Left lung (tissue), 4 donors: ENCODE measurements at regions not wholly inside any gene's neighbourhood (a gene's known extent, or its start where the extent isn't known, plus 50 kb on each side); places are given as distances from the start of the nearest gene placed in this dataset.
A peak's percentile ranks its signal among the peaks of the same experiment; 100 is the strongest.

ENCODE experiments used
- ATAC-seq: fragments of 200-7000 bp; cut with Tn5 transposase; one replicate; pipeline ENCODE4 v1.9.1; 2020; ENCODE audit warnings: moderate library complexity
- DNase-seq, 4 donors: peaks; one replicate each; pipeline ENCODE4 v3.0.0-alpha.2; 2013 to 2020
- H3K27ac ChIP-seq, 2 donors: fragments of 200-600 bp; sonication (generic) in 1 of 2; one replicate each; pipeline versions ENCODE4 v1.5.0 to v1.8.0; 2020 to 2021
- H3K27me3 ChIP-seq, 2 donors: fragments of 200-600 bp; sonication (generic) in 1 of 2; one replicate each; pipeline versions ENCODE4 v1.5.0 to v1.8.0; 2020 to 2021
- H3K36me3 ChIP-seq, 2 donors: fragments of 200-600 bp; sonication (generic) in 1 of 2; one replicate each; pipeline versions ENCODE4 v1.5.0 to v1.8.0; 2020 to 2021
- H3K4me1 ChIP-seq, 2 donors: fragments of 200-600 bp; one replicate each; pipeline ENCODE4 v1.8.0; 2021
- H3K4me3 ChIP-seq, 2 donors: fragments of 200-600 bp; sonication (generic) in 1 of 2; one replicate each; pipeline versions ENCODE4 v1.5.0 to v1.8.0; 2020 to 2021; ENCODE audit warnings: mild to moderate bottlenecking in 1 of 2
- H3K9me3 ChIP-seq, 2 donors: fragments of 200-600 bp; sonication (generic) in 1 of 2; one replicate each; pipeline versions ENCODE4 v1.5.0 to v1.8.0; 2020 to 2021
- intact Hi-C, 2 donors: fragments of 100-400 bp; cut with DNase I; formaldehyde crosslinking; loops; one replicate each; pipeline versions ENCODE4 v1.11.2 to v1.14.2; 2022
- TF ChIP-seq, protein P1 (sequence below), 2 donors: fragments of 200-600 bp; sonication (generic) in 1 of 2; IDR thresholded peaks; one replicate each; pipeline versions ENCODE4 v1.5.0 to v1.8.0; 2021; ENCODE audit warnings: antibody characterized with exemption in 2 of 2
- donor health status: DM: no; HTN: yes; CAD: no.
- donor health status: DM: no; HTN: no; CAD: no.

- intact Hi-C loops = no loop called here
- DNase-seq (no peak), ATAC-seq (no peak)
- TF ChIP-seq, protein P1, sequence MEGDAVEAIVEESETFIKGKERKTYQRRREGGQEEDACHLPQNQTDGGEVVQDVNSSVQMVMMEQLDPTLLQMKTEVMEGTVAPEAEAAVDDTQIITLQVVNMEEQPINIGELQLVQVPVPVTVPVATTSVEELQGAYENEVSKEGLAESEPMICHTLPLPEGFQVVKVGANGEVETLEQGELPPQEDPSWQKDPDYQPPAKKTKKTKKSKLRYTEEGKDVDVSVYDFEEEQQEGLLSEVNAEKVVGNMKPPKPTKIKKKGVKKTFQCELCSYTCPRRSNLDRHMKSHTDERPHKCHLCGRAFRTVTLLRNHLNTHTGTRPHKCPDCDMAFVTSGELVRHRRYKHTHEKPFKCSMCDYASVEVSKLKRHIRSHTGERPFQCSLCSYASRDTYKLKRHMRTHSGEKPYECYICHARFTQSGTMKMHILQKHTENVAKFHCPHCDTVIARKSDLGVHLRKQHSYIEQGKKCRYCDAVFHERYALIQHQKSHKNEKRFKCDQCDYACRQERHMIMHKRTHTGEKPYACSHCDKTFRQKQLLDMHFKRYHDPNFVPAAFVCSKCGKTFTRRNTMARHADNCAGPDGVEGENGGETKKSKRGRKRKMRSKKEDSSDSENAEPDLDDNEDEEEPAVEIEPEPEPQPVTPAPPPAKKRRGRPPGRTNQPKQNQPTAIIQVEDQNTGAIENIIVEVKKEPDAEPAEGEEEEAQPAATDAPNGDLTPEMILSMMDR (IDR thresholded peaks at IDR 0.05) = no peak
- Histone ChIP-seq H3K4me3 (no peak overlapping the region), H3K4me1 (peaks cover 5 to 26% of the 10 kb centered on the region in 2 donors), H3K9me3 (no peaks in the 10 kb centered on the region), H3K27me3 (no peaks in the 10 kb centered on the region), H3K27ac (peak overlapping the region; percentile 49 to 79), H3K36me3 (no peaks in the 10 kb centered on the region)
Observed at GRCh38 chr1:59013928-59014279, 230.1 kb upstream of the JUN start.

DNA sequence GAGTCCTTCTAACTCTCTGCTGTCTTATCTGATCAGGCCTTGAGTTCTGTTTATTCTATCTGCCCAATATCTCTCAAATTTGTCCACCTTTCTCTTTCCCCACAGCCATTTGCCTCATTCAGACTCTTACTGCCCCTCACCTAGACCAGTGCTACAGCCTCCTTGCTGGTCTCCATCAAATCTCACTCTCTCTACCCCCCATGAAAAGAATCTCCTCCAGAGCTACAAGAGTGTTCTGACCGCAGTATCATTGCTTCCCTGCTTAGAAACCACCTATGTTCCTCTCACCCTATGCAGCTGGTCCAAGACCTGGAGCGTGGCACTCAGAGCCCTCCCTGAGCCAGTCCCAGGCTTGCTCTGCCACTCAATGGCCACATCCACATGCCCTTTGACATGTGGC, 231.0 kb upstream of the JUN start:
- TF ChIP-seq, protein P1 (IDR thresholded peaks at IDR 0.05) = no peak
- no peaks in the 10 kb centered on the region for H3K9me3 ChIP-seq
- intact Hi-C loops = no loop called here
- DNase-seq (no peak), ATAC-seq (no peak)
- H3K27ac ChIP-seq = no peak overlapping the region
- H3K4me3 ChIP-seq = no peak overlapping the region
- no peaks in the 10 kb centered on the region for H3K27me3 ChIP-seq
- no peaks in the 10 kb centered on the region for H3K36me3 ChIP-seq
- peaks cover 8 to 30% of the 10 kb centered on the region in 2 donors for H3K4me1 ChIP-seq

GRCh38 chr1:59015708-59016107, 231.9 kb upstream of the JUN start:
- no peak overlapping the region for H3K4me3 ChIP-seq
- TF ChIP-seq, protein P1 (IDR thresholded peaks at IDR 0.05) = no peak
- no peak for ATAC-seq
- H3K4me1 ChIP-seq = peaks cover 10 to 39% of the 10 kb centered on the region in 2 donors
- no peak overlapping the region for H3K27ac ChIP-seq
- intact Hi-C loops = no loop called here
- no peak for DNase-seq
- no peaks in the 10 kb centered on the region for H3K9me3 ChIP-seq
- no peaks in the 10 kb centered on the region for H3K27me3 ChIP-seq
- no peaks in the 10 kb centered on the region for H3K36me3 ChIP-seq

DNA sequence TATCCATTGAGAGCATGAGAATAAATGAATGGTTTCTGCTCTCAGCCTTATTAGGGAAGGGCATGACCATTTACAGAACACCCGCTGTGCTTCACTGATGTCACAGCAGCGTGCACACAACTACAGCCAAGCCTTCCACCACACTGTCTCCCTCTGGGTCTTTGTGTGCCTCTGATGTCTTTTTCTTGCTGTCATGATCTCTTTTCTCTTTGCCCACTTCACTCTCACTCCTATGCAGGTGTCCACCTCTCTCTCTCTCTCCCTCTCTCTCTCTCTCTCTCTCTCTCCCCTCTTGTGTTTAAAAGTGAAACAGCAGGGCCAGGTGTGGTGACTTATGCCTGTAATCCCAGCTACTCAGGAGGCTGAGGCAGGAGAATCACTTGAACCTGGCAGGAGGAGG, 232.5 kb upstream of the JUN start:
- Histone ChIP-seq H3K4me3 (no peak overlapping the region), H3K4me1 (peaks cover 10 to 41% of the 10 kb centered on the region in 2 donors), H3K36me3 (no peaks in the 10 kb centered on the region), H3K9me3 (no peaks in the 10 kb centered on the region), H3K27ac (no peak overlapping the region), H3K27me3 (no peaks in the 10 kb centered on the region)
- intact Hi-C loops = no loop called here
- TF ChIP-seq, protein P1 (IDR thresholded peaks at IDR 0.05) = no peak
- ATAC-seq = no peak
- DNase-seq = no peak

DNA sequence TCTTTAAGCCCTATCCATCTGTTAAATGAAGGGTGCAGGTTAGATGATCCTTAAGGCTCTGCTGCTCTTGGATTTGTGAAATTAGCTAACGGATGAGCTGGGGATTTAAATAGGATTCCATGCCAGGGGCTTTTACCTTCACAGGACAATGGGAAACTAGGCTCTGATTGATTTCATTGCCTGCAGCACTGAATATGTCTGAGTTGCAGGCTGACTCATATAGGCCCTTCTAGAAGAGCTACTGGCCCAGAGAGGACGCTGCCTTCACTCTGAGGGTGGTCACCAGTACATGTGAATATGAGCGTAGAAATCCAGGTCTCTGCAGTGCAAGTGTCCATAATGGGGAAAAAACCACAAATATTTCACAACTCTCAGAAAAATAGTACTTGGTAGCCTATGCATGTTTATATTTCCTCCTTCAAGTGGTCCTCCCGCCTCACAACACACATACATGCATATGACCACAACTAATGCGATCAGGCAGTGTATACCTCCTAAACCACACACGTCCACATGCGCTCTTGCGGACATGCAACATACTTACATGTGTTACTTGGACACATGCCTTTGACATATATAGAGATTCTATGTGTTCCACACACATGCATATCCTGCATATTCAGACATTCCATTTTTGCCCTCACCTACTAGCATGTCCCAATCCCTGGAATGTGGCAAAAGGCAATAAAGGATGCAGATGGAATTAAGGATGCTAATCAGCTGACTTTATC, 233.8 kb upstream of the JUN start:
- H3K4me1 ChIP-seq = peaks cover 10 to 40% of the 10 kb centered on the region in 2 donors
- H3K36me3 ChIP-seq = no peaks in the 10 kb centered on the region
- no peak for DNase-seq
- no peak overlapping the region for H3K27ac ChIP-seq
- intact Hi-C loops = no loop called here
- H3K4me3 ChIP-seq = no peak overlapping the region
- no peaks in the 10 kb centered on the region for H3K27me3 ChIP-seq
- TF ChIP-seq, protein P1 (IDR thresholded peaks at IDR 0.05) = no peak
- no peak for ATAC-seq
- H3K9me3 ChIP-seq = no peaks in the 10 kb centered on the region
